Activated CD4-positive, alpha-beta T cell treated with anti-CD3 and anti-CD28 coated beads, Interleukin-2, Interleukin-6, amounts not matched to agents 100 ng/mL and 50 ng/mL, durations not matched to agents 16 hours and 8 hours (primary cell): ENCODE measurements at regions not wholly inside any gene's neighbourhood (a gene's known extent, or its start where the extent isn't known, plus 50 kb on each side); places are given as distances from the start of the nearest gene placed in this dataset.

ENCODE experiments used
- DNase-seq: peaks from one replicate; pipeline ENCODE4 v3.0.0-alpha.2; 2020

GRCh38 chr20:24165301-24166122, 176.9 kb upstream of the GGTLC1 start:
- no peak for DNase-seq

DNA sequence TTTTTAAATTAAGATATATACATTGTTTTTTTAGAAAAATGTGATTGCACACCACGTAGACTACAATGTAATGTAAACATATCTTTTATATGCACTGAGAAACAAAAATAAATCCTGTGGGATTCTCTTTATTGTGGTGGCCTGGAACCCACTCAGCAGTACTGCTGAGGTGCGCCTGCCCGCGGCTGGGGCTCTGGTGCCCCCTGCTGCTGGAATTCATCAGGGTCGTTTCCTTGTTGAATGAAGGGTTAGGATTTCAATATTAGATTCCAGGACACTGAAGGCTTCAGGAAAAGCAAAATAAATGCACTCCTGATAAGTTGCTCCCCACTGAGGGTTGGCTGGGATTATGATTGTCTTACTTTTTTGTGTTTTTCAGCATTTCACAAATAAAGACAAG, 175.8 kb upstream of the GGTLC1 start:
- peak; percentile 35 for DNase-seq

DNA sequence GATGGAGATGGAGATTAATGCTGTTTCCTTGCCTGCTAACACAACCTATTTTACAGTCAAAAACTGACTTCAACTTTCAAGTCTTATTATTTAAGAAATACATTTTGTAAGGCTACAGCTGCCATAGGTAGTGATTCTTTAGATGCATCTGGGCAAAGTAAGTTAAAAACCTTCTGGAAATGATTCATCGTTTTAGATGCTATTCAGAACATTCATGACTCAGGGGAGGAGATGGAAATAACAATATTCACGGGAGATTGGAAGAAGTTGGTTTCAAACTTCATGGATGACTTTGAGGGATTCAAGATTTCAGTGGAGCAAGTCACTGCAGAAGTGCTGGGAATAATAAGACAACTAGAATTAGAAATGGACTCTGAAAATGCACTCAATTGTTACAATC, 174.9 kb upstream of the GGTLC1 start:
- DNase-seq, result no peak

- peak; percentile 23 for DNase-seq
Measured at GRCh38 chr20:24160563-24161281, 172.1 kb upstream of the GGTLC1 start.

GRCh38 chr20:24158281-24158680, 169.7 kb upstream of the GGTLC1 start:
- no peak for DNase-seq

- peak; percentile 48 for DNase-seq
Measured at GRCh38 chr20:24157213-24157612, 168.6 kb upstream of the GGTLC1 start.

DNA sequence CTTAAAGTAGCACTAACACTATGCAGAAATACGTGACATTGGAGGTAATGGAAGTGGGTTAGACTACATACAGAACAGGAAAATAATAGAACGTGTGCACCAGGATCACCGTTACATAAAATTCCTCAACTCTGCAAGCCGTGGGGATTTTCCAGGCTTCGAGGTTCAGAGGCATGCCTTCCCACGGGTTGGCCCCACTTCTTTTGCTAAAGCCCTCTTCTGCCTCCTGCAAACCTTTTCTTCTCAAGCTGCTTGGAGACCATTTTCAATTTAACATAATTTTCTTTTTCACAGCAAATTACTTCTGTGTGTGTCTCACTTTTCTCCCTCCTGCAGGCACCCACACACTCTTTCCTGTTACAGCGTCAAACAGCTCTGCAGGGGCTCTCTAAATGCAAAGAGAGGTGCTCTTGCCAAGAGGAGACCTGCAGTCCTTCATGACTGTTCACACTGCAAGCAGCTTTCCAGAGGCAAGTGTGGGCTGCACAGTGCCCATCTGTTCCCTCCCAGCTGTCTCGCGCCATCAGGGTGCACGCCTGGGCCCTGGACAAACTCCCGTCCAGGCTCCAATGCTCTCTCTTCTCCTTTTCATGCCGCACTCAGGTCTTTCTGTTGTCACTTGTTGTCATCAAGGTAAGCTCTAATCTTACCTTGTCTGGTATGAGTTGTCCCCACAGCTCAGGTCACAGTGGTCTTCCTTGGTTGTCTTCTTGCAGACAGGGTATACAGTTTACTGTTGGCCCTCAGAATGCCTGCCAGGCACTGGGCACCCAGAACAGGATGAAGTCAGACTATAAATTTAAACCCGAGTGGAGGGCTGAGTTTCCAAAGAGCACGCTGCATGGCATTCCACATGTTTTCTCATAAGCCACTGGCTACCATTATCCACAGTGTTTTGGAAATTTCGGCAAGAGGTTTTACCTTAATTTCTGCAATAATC, 164.8 kb upstream of the GGTLC1 start:
- DNase-seq, result no peak

- no peak for DNase-seq
Measured at GRCh38 chr20:24151621-24152294, 163.2 kb upstream of the GGTLC1 start.

- no peak for DNase-seq
Measured at GRCh38 chr20:24150406-24150805, 161.8 kb upstream of the GGTLC1 start.

- DNase-seq, result no peak
Measured at GRCh38 chr20:24149881-24150307, 161.3 kb upstream of the GGTLC1 start.

GRCh38 chr20:24149175-24149574, 160.6 kb upstream of the GGTLC1 start:
- DNase-seq, result no peak

DNA sequence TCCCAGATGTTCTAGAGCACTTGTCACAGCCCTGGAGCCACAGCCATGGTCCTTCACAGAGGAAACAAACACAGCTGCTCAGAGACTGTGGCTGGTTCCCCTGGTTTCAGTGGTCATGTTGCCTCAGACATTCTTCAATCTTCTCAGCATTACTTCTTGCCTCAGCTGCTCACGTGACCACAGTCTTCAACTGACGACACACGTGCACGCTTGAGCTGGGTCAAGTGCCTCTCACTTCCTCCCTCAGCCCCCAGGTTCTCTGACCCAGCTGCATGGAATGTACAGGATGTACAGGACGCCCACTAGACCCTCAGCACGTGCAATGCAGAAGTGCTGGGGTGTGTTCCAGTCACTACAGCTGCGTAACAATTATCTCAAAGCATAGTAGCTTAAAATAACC, 159.8 kb upstream of the GGTLC1 start:
- peak; percentile 12 for DNase-seq

DNA sequence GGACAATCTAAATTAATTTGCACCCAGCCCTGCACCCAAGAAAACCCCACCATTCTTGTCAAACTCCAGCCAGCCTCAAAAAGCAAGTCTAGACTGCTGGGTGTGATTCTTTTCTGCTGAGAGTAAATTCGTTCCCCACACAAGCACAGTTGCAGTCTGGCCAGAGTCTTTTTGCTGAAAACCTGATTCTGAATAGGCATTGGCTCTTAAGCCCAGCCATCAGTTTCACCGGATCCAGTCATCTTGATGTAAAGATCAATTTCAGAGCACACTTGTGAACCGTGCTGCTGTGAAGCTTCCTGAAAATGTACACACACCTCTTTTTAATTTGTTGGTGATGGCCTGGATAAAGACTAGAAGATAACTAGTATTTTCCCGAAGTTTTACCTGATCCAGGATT, 159.4 kb upstream of the GGTLC1 start:
- no peak for DNase-seq

DNA sequence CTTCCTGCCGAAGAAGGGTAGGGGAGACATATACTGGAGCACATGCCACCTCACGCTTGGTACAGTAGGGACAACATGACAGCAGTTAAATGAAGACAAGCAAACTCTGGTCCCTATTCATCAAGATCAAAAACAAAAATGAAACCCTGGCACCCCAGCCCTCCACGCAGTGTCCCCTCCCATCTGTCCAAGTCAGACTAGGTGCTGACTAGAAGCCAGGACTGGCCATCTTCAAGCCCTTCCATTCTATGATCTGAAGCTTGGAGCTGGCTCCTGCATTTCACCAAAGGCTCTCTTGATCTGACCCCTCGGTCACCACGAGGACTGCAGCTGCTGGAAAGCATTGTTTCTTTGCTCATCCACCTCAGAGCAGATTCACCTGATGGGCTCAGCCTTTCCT, 158.9 kb upstream of the GGTLC1 start:
- DNase-seq, result no peak

DNA sequence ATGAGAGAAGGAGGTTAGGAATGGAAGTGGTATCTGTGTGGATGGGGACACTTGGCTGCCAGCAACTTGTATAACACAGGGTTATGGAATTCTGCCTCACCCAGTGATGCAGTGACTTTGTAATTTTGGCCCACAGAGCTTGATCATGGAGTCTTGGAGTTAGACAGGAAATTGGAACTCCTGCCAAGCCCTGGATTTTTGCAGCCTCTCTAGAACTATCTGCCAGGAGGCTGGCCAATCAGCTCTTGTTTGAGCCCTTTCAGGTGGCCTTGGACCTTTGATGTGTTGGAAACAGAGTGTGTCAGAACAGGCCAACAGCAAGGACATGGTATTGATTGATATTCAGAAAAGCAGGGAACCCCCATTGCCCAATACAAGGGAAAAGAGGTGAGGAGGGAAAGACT, 157.7 kb upstream of the GGTLC1 start:
- DNase-seq, result no peak

DNA sequence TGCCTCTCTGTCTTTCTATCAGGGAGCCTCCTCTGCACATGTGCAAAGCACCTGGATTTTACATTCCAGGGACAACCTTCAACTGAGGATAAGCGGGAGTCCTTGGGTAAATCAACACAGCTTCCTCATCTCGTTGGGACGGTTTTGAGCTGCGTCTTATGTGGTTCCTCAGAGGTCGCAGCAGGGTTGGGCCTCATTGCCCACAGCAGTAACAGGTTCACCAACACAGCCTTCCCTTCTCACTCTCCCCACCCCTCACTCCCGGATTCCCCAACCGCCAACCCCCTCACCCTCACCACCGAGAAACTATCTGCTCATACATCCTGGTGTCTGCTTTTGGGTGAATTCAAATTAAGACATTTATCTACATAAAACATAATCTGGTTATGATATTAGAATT, 155.8 kb upstream of the GGTLC1 start:
- DNase-seq, result no peak

DNA sequence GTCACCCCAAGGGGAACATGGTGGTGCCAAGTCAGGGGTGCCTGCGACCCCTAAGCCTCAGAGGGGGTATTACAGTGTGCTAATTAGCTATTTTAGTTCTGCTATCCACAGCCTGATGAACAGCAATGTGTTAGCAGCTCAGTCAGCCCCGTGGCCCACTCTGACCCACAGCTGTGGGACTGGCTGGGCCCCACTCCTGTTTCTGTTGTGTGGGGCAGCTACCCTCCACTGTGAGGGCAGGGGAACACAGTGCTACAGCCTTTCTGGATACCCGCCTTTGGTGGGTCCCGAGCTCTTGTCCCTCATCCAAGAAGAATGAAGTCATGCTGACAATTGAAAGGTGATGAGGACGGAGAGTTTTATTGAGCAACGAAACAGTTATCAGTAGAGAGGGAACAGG, 152.5 kb upstream of the GGTLC1 start:
- DNase-seq, result no peak

DNA sequence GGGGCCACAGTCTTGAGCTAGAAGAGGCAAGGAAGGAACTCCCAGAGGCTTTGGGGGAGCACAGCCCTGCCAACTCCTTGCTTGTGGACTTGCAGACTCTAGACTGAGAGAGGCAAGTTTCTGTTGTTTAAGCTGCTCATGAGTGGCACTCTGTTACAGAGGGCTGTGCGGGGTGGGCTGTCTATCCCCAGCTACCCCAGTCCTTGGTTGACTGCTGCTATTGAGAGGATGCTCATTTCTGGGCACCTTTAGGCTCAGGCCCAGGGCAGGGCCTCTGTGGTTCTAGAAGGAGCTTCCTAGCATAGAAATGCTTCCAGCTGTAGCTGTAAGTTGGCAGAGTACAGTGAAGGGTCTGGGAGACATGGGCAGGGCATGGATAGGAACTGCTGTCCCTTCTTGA, 151.3 kb upstream of the GGTLC1 start:
- no peak for DNase-seq

DNA sequence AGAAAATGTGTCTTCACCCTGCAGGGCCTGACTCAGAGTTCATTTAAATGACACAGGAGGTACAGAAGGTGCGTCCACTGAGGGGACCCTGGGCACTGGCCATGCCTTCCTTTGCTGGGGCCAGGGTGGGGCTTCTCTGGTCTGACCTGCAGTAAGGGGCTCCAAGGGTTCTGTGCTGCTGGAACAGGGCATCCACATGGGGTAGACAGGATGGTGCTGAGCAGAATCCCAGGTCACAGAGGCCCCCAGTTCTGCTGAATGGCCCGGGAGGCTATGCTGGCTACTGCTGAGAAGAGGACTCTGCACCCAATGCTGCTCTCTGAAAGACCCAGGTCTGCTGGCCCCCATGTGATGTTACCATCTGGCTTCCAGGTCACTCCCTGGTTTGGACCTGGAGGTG, 150.4 kb upstream of the GGTLC1 start:
- DNase-seq, result no peak

- DNase-seq, result no peak
Measured at GRCh38 chr20:24138196-24138857, 149.7 kb upstream of the GGTLC1 start.

GRCh38 chr20:24136659-24137246, 148.2 kb upstream of the GGTLC1 start:
- DNase-seq, result no peak

DNA sequence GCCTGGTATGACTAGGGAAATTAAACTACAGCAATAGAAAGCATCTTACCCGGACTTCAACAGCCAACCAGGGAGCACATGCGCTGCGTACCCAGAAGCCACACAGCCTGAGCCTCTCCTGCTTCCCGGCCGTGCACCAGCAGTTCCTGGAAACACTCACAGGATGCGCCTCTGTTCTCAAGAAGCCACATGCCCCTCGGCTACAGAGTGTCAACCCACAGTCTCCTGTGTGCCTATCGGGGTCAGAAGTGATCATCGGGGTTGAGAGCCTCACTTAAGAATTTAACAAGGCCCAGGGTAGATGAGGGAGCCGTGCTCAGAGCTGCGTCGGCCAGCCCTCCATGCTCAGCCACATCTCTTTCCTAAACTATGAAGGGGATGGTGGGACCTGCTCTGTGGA, 147.2 kb upstream of the GGTLC1 start:
- no peak for DNase-seq
